SK-N-SH treated with all-trans-retinoic acid at 6 μM for 48 hours (cell line): ENCODE measurements at regions not wholly inside any gene's neighbourhood (a gene's known extent, or its start where the extent isn't known, plus 50 kb on each side); places are given as distances from the start of the nearest gene placed in this dataset.
"Not testable (repeated sequence)": the region's sequence is repeated elsewhere in the genome, so short reads cannot be mapped to it uniquely, and the experiment has no call there.

Experiments
- ESRRG ChIP-seq: fragments of 250-450 bp; sonication (Bioruptor Pico); IDR thresholded peaks from 2 replicates; pipeline ENCODE4 v1.6.1; 2021; ENCODE audit warnings: mild to moderate bottlenecking
- ZFP30 ChIP-seq: fragments of 450-650 bp; formaldehyde crosslinking; IDR thresholded peaks from 2 replicates; pipeline ENCODE4 v1.5.0; 2022; ENCODE audit warnings: mild to moderate bottlenecking, moderate library complexity
- ZNF8 ChIP-seq: fragments of 450-650 bp; formaldehyde crosslinking; IDR thresholded peaks from 2 replicates; pipeline ENCODE4 v1.5.0; 2020; ENCODE audit warnings: mild to moderate bottlenecking, moderate library complexity

DNA sequence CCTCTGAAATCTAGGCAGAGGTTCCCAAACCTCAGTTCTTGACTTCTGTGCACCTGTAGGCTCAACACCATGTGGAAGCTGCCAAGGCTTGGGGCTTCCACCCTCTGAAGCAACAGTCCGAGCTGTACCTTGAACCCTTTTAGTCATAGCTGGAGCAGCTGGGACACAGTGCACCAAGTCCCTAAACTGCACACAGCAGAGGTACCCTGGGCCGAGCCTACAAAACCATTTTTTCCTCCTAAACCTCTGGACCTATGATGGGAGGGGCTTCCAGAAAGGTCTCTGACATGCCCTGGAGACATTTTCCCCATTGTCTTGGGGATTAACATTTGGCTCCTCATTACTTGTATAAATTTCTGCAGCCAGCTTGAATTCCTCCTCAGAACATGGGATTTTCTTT lies 168.8 kb downstream of the TLE3 start:
- not testable (repeated sequence) for TF ChIP-seq ZFP30, ZNF8, ESRRG (CRISPR knock-in tag)
